GF-D8 (cell line): ENCODE measurements at regions not wholly inside any gene's neighbourhood (a gene's known extent, or its start where the extent isn't known, plus 50 kb on each side); places are given as distances from the start of the nearest gene placed in this dataset.
"Not testable (repeated sequence)": the region's sequence is repeated elsewhere in the genome, so short reads cannot be mapped to it uniquely, and the experiment has no call there.

Source experiments
- DNase-seq: peaks from one replicate; lab custom pipeline; 2025; lab: John Stamatoyannopoulos, UW

DNA sequence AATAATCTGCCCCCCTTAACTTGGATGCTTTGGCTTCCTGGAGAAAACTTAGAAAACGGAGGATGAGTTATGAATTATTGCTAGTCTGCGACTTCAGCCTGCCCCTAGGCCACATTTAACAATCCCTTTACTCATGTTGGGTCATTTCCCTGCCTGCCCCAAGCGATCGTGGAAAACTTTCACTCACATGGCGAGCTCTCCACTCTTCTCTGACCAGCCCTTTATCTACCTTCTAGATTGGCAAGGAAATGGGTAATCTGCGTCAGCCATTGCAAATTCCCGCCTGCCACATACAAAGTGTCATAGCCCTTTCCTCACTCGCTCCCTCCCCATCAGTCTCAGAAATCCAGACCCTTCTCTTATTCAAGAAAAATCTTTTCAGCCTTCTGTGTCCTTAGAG, 154.3 kb upstream of the IRS2 start:
- no peak for DNase-seq

DNA sequence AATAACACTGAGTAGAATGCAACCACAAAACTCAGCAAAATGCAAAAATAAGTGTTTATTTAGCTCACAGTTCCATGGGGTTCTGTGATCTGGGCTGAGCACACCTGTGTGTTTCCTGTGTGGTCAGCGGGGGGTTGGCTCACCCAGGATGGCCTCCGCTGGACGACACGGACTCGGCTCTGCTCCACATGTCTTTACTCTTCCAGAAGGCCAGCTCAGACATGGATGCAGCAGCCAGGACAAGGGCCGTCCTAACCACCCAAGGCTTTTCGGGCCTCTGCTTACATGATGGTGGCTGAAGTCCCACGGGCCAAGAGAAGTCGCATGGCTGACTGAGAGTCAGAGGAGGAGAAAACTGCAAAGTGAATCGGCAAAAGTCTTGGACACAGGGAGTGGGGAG, 153.5 kb upstream of the IRS2 start:
- no peak for DNase-seq

DNA sequence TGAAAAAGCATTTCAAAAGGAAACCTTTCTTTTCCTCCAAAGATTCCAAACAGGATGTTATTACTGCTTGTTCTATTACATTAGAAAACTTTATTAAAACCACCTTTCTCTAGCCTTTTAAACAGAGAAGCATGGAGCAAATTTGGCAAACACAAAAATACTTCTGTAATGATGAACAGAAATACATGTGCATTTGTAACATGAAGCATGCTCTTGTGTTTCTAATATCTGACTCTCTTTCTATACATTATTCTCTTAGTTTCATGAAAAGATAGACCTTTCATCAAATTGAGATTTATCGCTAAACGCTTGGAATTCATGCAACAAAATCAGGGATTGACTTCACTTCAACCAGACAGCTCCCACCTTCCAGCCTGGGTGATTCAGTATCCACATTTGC, 152.8 kb upstream of the IRS2 start:
- DNase-seq: no peak

DNA sequence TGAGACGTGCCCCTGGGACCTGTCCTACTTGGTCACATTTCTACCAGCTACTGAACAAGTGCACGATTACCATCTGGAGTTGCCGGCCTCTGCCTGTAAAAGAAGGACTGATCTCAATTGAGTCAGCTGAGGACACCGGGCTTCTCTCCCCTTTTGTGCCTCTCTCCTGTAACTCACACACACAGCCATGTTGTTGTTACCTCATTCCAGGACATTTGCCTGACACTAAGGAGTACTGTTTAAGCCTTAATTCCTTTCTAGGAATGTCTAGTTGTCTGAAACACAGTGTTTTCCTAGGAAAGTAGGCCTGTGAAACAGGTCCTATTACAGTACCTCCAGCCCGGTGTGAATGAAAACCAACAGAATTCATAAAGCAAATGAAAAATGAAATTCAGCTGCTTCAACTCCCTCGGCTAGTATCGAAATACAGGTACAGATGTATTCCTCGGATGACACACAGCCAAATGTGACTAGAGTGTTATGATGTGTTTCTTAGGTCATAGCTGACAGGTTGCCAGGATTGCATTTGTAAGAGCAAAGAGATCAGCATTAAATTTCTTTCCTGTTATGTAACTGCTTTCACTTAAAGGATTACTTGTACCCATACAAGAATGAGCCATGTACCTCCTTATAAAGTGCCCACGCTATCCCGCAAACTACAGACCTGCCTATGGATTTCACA, 152.0 kb upstream of the IRS2 start:
- no peak for DNase-seq

DNA sequence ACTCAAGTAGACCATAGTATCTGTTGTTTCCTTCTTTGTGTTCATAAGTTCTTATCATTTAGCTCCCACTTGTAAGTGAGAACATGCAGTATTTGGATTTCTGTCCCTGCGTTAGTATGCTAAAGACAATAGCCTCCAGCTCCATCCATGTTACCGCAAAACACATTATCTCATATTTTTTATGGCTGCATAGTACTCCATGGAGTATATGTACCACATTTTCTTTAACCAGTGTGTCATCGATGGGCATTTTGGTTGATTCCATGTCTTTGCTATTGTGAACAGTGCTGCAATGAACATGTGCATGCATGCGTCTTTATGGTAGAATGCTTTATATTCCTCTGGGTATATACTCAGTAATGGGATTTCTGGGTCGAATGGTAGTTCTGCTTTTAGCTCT, 148.1 kb upstream of the IRS2 start:
- DNase-seq: not testable (repeated sequence)

DNA sequence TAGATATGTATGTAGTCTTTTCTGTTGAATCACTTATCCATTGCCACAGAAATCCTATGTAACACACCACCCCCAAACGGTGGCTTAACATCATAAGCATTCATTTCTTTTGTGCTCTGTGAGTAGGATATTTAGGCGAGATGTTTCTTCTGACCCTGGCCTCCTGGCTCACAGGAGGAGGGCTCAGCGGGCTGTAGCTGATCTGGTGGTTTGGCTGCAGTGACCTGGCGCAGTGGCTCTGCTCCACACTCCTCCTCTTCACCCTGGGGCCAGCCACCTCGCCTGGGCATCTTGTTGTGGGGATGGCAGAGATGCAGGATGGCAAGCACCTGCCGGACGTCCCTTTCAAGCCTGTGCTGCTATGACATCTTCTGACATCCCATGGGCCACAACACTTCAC, 147.1 kb upstream of the IRS2 start:
- DNase-seq: no peak

DNA sequence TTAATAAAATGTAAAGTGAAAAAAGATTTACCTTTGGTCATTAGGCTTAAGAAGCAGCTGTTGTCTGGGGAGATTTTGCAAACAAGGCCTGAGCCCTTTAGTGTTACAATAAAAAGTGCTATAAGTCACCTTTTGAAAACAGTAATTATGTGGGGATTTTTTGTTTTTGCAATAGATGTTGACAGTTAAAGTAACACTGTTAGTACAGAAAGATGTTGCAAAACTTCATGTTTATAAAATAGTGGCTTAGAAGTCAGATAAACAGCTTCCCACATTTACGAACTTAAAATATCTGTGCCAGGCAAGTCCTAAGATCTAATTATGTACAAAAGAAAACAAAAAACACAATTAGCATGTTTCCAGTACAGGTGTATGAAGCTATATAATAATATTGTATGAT, 138.0 kb upstream of the IRS2 start:
- no peak for DNase-seq

DNA sequence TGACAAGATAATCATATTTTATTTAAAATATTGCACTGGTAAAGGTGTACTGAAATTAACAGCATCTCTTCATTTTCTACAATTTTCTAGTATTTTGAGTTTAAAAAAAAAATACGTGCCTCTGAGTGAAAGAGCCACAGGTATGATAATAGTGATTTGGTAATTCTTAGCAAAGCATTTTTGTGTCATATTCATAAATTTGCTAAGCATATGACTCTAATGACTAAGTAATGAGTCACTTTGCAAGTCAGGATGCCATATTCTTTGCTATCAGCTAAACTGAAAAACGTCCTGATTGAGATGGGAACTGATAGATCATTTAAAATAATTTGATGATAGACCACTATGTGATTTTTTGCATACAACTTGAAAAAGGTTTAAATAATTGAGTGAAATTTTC, 136.1 kb upstream of the IRS2 start:
- no peak for DNase-seq

DNA sequence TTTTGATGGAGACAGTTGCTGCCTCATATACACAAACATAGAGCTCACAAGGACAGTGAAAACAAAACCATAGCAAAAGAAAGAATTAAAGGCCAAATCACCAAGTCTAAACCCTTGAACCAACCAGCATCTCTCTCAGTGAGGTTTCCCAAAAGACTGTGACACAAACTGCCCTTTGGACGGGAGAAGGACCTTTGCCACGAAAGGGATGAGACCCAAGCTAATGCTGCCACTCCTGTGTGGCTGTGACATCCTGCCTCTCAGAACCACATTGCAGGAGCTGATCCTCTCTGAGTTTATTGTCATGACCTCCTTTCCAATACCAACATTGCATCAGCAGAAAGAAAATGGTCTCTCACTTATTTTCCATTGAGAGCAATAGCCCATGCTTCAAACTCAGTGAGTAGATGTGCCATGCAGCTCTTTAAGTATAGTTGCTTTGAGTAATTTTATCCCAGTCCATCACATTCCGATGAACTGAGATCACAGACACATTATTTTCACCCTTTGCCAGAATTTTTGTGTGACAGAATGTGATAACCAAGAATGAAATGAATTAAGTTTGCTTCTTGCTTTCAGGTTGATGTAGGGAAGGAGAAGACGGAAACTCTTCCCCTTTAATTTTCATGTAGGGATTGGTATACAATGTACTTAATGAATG, 133.5 kb upstream of the IRS2 start:
- no peak for DNase-seq

DNA sequence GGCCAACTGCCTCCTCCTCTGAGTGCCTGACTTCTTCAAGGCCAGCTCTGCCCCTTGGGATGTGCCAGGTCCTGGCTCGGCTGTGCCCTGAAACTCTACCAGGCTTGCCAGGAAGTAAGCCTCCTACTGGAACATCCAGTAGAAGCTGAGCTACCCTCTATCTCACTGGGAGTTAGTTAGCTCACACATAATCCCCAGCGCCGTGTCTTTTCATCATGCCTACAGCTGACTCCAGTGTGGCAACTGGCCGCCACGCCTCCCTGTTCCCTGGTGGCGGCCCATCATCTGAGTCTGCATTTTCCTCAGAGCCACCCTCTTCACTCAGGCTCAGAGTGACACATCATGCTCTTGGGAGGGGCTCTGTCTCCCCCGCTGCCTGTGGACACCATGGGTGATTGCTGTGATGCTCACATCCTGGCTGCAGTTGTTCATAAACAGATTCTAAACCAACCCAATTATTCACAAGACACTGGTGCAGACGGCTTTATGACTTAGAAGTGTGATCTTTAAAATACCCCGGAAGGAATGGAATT, 131.9 kb upstream of the IRS2 start:
- no peak for DNase-seq

DNA sequence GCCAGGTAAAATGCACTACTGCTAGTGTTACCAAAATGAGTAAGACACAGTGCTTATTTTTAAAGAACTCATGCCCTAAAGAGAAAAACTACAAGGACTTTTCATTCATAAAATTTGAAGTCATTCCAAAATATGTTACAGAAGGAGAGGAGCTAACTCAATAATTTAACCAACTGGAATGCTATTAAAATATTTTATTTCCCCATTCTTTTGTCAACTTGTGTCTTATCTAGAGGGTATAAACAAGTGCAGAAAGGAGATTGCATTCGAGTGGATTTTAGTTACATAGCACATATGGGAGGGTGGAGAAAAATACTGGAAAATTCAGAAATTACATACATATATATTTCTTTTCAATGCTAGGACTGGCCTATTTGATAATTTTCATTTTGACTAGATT, 131.0 kb upstream of the IRS2 start:
- no peak for DNase-seq

DNA sequence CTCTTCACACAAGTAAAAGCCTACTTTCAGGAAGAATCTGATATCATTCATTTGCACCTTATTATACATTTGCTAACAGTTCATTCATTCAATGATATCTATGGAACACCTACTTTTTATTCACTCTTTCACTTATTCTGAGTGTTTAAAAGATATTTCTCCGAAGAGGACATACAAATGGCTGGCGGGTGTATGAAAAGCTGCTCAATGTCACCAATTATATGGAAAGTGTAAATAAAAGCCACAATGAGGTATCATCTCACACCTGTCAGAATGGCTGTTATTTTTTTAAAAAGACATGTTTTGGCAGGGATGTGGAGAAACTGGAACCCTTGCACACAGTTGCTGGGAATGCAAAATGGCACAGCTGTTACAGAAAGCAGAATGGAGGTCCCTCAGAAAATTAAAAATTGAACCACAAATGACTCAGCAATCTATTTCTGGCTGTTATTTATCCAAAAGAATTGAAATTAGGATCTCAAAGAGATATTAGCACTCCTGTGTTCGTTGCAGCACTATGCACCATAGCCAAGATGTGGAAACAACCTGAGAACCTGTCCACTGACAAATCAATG, 127.6 kb upstream of the IRS2 start:
- no peak for DNase-seq

DNA sequence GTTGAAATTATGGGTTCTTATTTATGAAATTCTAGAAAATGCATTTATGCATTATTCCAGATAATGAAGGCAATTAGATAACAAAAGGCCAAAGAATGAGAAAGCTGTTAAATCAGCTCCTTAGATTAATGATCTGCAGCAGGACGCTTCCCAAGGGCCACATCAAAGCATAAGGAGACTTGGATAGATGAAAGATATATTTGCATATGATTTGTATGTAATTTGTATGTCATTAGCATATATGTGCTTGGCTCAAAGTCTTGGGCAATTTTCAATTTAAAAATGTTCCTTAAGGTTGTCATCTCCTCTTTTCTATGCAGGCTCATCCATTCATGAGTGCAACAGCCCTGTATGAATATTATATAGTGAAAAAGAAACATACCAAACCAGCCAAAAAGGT, 126.8 kb upstream of the IRS2 start:
- no peak for DNase-seq

DNA sequence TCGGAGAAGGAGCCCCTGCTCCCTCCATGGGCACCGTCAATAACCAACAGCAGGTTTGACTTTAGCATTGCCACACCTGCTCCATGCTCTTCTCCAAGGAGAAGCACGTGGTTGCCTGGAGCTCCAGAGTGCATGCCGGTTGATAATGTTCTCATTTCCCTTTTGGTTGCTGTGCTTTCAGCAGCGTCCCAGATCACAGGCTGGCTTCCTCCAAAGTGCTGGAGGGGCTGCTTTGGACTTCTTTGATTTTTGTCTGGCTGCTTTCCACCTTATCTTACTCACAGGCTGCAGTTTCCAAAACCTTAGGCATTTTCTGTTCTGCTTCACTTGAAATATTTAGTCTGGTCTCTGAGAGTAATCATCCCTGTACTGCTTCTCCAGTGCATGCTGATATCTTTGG, 123.8 kb upstream of the IRS2 start:
- DNase-seq: no peak

DNA sequence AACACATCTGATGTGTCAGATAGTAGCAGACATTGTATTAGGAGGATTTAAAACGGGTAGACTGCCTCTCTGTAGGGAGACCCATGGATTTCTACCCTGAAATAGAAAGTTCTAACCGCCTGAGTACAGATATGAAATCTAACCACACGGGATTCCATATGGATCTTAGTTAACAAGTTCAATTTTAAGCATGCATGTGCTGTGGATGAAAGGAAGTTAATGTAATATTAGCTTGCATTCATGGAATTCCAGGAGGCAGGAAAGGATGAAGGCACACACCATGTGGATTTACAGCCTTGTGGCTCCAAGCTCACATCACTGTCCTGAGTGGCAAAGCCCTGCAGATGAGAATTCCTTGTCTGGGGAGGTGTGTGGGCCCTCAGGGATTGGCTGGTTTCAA, 120.6 kb upstream of the IRS2 start:
- DNase-seq: no peak

DNA sequence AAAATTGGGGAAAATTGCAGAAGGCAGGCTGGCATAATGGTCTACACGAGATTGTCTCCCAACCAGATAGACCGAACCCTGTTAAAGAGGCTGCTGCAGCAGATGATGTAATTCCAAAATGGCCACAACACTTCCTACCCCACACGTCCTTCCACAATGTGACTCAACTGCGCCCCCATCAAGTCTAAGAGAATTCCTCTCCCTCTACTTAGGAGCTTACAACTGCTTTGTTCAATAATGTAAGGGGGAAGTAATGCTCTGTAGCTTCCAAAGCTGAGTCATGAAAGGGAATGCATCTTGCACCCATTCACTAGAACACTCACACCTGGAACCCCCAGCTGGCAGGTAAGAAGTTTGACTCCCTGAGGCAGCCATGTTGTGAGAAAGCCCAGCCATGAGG, 117.8 kb upstream of the IRS2 start:
- DNase-seq: no peak

DNA sequence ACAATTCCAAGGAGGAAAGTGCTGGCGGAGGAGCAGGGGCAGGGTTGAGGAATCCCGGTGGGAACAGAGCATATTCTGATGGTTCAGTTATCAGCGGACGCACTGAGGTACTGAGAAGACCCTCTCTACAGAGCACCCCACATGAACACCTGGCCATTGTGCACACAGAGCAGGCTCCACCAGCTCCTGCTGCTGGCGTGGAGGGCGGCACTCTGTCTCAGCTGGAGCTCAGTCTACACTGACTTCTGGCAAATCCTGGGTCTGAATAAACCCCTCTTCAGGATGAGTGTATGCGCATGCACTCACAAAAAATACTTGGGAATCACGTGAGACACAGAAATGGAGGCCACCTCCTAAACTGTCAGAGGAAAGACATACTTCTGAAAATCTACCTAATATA, 114.4 kb upstream of the IRS2 start:
- DNase-seq: no peak

DNA sequence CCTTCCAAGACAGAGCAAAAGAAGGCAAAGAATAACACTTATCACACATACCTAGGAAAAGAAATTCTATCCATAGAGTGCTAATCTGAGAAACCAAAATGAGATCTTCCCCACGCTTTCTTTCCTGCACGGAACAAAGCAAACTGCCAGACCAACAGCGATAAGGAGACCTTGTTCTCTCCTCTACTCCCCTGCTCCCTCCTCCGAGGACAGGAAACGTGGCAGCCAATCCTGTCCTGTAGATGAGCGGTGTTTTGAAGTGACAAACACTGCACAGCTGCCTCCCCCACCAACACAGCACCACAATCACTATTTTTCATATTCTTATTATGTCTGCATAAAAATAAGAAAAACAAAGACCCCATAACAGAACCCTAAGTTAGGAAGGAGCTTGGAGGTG, 113.9 kb upstream of the IRS2 start:
- no peak for DNase-seq

DNA sequence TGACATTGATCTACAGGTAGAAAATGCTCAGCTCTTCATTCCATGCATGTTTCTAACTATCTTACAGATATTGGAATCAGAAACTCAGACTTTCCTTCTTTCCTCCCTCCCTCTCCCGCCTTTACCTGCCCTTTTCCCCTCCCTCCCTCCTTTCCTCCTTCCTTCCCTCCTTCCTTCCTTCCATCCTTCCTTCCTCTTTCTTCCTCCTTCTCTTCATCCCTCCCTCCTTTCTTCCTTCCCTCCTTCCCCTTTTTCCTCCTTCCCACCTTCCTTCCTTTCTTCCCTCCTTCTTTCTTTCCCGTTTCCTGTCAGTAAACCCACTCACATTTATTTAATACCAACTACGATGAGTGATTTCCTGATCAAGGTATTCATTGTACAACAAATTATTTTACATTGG, 113.4 kb upstream of the IRS2 start:
- DNase-seq: no peak

DNA sequence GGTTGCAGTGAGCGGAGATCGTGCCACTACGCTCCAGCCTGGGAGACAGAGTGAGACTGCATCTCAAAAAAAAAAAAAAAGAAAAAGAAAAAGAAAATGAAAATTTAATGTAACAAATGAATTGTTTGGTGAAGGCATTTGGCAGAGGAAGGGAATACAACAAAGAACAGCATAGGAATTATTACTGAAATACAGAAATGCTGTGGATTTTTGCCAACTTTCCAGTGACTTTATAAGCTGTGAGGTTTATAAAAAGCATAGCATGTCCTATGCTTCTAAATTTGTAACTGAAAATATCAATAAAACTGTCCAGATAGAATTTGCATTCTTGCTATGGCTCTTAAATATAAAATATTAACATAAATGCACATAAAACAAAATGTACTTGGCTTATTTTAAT, 112.9 kb upstream of the IRS2 start:
- no peak for DNase-seq

DNA sequence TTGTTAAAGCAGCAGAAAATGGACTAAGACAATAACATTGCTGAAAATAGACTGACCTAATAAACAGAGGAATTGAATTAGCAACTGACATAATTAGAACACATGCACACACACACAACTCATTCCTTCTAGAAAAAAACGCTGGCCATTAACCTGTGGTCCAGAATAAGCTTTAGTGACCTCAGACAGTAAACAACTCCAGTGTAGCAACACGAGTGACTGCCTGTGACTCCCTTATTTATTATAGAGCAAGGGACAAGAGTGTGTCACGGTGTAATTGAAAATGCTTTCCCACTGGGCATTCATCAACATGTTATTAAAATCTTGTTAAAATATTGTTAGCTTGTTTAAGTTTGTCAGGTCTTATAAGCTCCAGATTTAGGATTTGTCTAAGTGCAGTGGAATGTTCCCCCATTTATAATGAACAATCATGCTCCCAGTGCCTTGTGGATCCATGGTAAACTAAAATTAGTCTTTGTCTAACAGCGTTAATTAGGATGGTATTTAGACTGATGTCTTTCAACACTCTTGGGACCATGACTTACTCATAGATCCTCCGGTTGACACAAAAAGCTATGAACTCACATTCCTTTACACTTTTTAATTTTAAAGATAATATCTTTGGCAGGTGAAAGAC, 111.7 kb upstream of the IRS2 start:
- DNase-seq: no peak

DNA sequence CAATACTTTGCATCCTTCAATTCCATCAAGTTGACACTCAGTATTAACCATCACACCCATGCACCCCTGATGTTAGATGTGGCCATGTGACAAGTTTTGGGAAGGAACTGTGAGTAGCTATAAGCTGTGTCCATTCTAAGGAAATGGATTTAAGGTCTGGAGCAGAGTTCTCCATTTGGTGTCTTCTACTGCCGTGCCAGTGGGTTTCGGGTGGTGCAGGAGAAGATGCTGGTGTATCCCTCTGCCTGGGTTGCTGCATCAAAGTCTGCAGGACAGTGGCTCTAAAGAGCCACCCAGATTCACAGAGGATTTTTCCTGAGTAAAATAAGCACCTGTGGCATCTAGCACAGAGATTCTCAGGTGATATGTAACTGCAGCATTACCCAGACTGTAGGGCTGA, 105.7 kb upstream of the IRS2 start:
- DNase-seq: no peak

DNA sequence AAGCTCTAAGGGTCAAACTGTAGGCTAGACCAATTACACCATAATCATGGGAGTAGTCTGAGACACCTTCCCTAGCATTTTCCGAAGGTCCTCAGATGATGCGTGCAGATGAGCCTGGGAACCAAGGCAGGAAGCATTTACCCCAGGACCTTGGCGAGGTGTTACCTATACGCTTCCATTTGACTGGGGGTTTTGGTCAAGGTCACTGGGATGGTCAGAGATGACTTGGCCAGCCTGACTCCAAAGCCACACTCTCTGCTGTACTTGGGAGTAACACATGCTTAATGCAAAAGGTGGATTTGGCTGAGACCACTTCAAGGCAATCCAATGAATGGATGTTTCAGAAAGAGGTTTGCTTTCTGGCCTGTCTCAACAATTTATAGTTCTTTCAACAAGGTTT, 98.9 kb upstream of the IRS2 start:
- DNase-seq: no peak
